K562 (cell line): ENCODE measurements at regions not wholly inside any gene's neighbourhood (a gene's known extent, or its start where the extent isn't known, plus 50 kb on each side); places are given as distances from the start of the nearest gene placed in this dataset.

Experiments used
- ATAC-seq: fragments of 200-7000 bp; cut with Tn5 transposase; 3 replicates; pipeline ENCODE4 v1.9.1; 2020; ENCODE audit warnings: moderate library complexity
- BruUV-seq: library from RNA; stranded (reverse); fragments of 400-500 nt; replicated peaks from 2 replicates; lab custom pipeline; 2021; lab: Mats Ljungman, UMichigan
- CTCF ChIA-PET: fragments of 300-600 bp; formaldehyde crosslinking; extraction: SDS; loops from one replicate; lab custom pipeline; 2021; ENCODE audit warnings: low intra/inter-chr PET ratio; lab: Yijun Ruan, JAX
- POLR2A ChIA-PET: fragments of 300-600, 350-650 bp; sonication (Branson Sonifier 250); formaldehyde crosslinking; extraction: SDS; loops from one replicate; lab custom pipeline; 2021; ENCODE audit warnings: antibody characterized with exemption, inconsistent platforms; lab: Yijun Ruan, JAX
- DNase-seq, 4 experiments: peaks; one replicate each; pipeline versions ENCODE4 v3.0.0 to v3.0.0-alpha.2; 2011 to 2018; ENCODE audit warnings: low spot score in 3 of 4, mixed read lengths in 3 of 4; ENCODE audit errors: extremely low read depth in 1 of 4
- FAIRE-seq: peaks from 2 replicates; lab custom pipeline; 2011; peaks lifted over from hg19 to GRCh38; lab: Jason Lieb, UNC
- H2AFZ ChIP-seq: 2 replicates; pipeline ENCODE4 v1.6.0; 2011; ENCODE audit warnings: low read depth, low read length, control low read depth, inconsistent platforms
- H3K27ac ChIP-seq: fragments of 200-600 bp; 3 replicates; pipeline ENCODE4 v1.8.0; 2011; ENCODE audit warnings: low read depth, mild to moderate bottlenecking, control low read depth, inconsistent platforms, low read length, moderate library complexity, mixed read lengths; ENCODE audit errors: extremely low read depth
- H3K27me3 ChIP-seq, 2 experiments: fragments of 300-600 bp in 1 of 2; 2 replicates in 1 of 2; 3 replicates in 1 of 2; pipeline versions ENCODE4 v1.6.0 to v1.8.0; 2011; ENCODE audit warnings: inconsistent platforms in 2 of 2, low read length in 2 of 2, mild to moderate bottlenecking in 1 of 2, mixed read lengths in 1 of 2, moderate library complexity in 1 of 2; ENCODE audit not compliant: control insufficient read depth in 2 of 2, insufficient read depth in 2 of 2
- H3K36me3 ChIP-seq: fragments of 300-600 bp; 3 replicates; pipeline ENCODE4 v1.8.0; 2011; ENCODE audit warnings: mild to moderate bottlenecking, low read length, inconsistent platforms; ENCODE audit not compliant: control insufficient read depth, insufficient read depth
- H3K4me1 ChIP-seq, 2 experiments: fragments of 200-600 bp in 1 of 2; replicated peaks in 1 of 2; 2 replicates in 1 of 2; 3 replicates in 1 of 2; pipeline versions ENCODE4 v1.5.1 to v1.8.0; 2011; ENCODE audit warnings: inconsistent platforms in 2 of 2, low read length in 2 of 2, mild to moderate bottlenecking in 1 of 2, mixed read lengths in 1 of 2, moderate library complexity in 1 of 2; ENCODE audit not compliant: control insufficient read depth in 2 of 2, insufficient read depth in 2 of 2
- H3K4me2 ChIP-seq: 2 replicates; pipeline ENCODE4 v1.6.1; 2011; ENCODE audit warnings: low read length, control low read depth, inconsistent platforms, mixed read lengths; ENCODE audit not compliant: insufficient read depth
- H3K4me3 ChIP-seq: fragments of 200-600 bp; sonication (generic), shearing (Covaris generic); 2 replicates; pipeline ENCODE4 v1.5.1; 2016; ENCODE audit warnings: control low read depth, inconsistent platforms
- H3K79me2 ChIP-seq: fragments of 200-600 bp; 3 replicates; pipeline ENCODE4 v1.8.0; 2011; ENCODE audit warnings: low read length, inconsistent platforms; ENCODE audit not compliant: control insufficient read depth, insufficient read depth
- H3K9ac ChIP-seq, 2 experiments: 2 replicates each; pipeline versions ENCODE4 v1.6.0 to v1.6.1; 2011; ENCODE audit warnings: low read depth in 2 of 2, low read length in 2 of 2, control low read depth in 1 of 2, inconsistent platforms in 1 of 2, mild to moderate bottlenecking in 1 of 2, mixed read lengths in 1 of 2; ENCODE audit not compliant: insufficient read depth in 1 of 2
- H3K9me1 ChIP-seq: one replicate; pipeline ENCODE4 v1.6.0; 2011; ENCODE audit warnings: inconsistent platforms, mild to moderate bottlenecking, low read length, moderate library complexity; ENCODE audit not compliant: control insufficient read depth, insufficient read depth
- H3K9me3 ChIP-seq: replicated peaks from 2 replicates; pipeline ENCODE4 v1.5.1; 2011; ENCODE audit warnings: low read depth, low read length, inconsistent platforms; ENCODE audit not compliant: control insufficient read depth, insufficient read depth
- H4K20me1 ChIP-seq: replicated peaks from 2 replicates; pipeline ENCODE4 v1.6.1; 2011; ENCODE audit warnings: low read length, inconsistent platforms, mixed read lengths; ENCODE audit not compliant: control insufficient read depth, insufficient read depth
- CBX2 ChIP-seq: fragments of 200-600 bp; sonication (generic); IDR thresholded peaks from one replicate; pipeline ENCODE4 v1.6.1; 2012; ENCODE audit warnings: mild to moderate bottlenecking, low read length, inconsistent platforms; ENCODE audit not compliant: insufficient read depth, poor library complexity, severe bottlenecking
- JUNB ChIP-seq: fragments of 450-650 bp; formaldehyde crosslinking; conservative IDR thresholded peaks from 2 replicates; pipeline ENCODE4 v1.4.0; 2020; ENCODE audit warnings: mild to moderate bottlenecking
- JUND ChIP-seq, 2 experiments: IDR thresholded peaks; 2 replicates in 1 of 2; 3 replicates in 1 of 2; pipeline ENCODE4 v1.6.1; 2011; ENCODE audit warnings: borderline replicate concordance in 2 of 2, low read depth in 2 of 2, low read length in 2 of 2, improper control_type of control experiment in 1 of 2, missing biosample characterization in 1 of 2, missing genetic modification characterization in 1 of 2, missing genetic modification reagents in 1 of 2
- KLF1 ChIP-seq: fragments of 450-650 bp; IDR thresholded peaks from 2 replicates; pipeline ENCODE4 v1.6.1; 2016; ENCODE audit warnings: missing genetic modification characterization, missing compliant biosample characterization
- MEF2D ChIP-seq: conservative IDR thresholded peaks from 2 replicates; pipeline ENCODE4 v1.6.1; 2016; ENCODE audit warnings: low read depth, missing genetic modification characterization, missing compliant biosample characterization
- MYNN ChIP-seq, 2 experiments: sonication (generic); formaldehyde crosslinking in 1 of 2; IDR thresholded peaks; 2 replicates each; pipeline versions ENCODE4 v1.5.0 to v1.6.1; 2016 to 2020; ENCODE audit warnings: antibody characterized with exemption in 1 of 2, missing genetic modification reagents in 1 of 2
- NR2F6 ChIP-seq: fragments of 450-650 bp; formaldehyde crosslinking; IDR thresholded peaks from 2 replicates; pipeline ENCODE4 v1.4.0; 2020; ENCODE audit warnings: mild to moderate bottlenecking
- ZNF449 ChIP-seq: fragments of 250-450 bp; sonication (Bioruptor Pico); IDR thresholded peaks from 2 replicates; pipeline ENCODE4 v1.8.0; 2022; ENCODE audit warnings: moderate library complexity, mild to moderate bottlenecking, inconsistent platforms
- ZNF77 ChIP-seq: fragments of 250-450 bp; sonication (Bioruptor Pico); IDR thresholded peaks from 2 replicates; pipeline ENCODE4 v1.5.0; 2020
- WGBS: fragments of 100-300 bp; shearing (Covaris generic); methylation state at CpG from one replicate; pipeline ENCODE4 v1.1.6; 2016; ENCODE audit warnings: low coverage, mixed read lengths; ENCODE audit not compliant: insufficient coverage; ENCODE audit errors: missing lambda C conversion rate; 5-methylcytosine and 5-hydroxymethylcytosine counted together
- in situ Hi-C: fragments of 300-500 bp; cut with MboI; formaldehyde crosslinking; loops from 4 replicates; pipeline ENCODE4 v1.15.0; 2018; ENCODE audit warnings: inconsistent platforms, mixed read lengths
- intact Hi-C: fragments of 100-400 bp; cut with micrococcal nuclease; formaldehyde crosslinking; loops from 2 replicates; pipeline ENCODE4 v1.14.2; 2022
- TF ChIP-seq, protein P1 (sequence below), 2 experiments: fragments of 450-650 bp in 1 of 2; IDR thresholded peaks; 2 replicates each; pipeline ENCODE4 v1.6.1; 2011 to 2017; ENCODE audit warnings: low read depth in 2 of 2, antibody characterized with exemption in 1 of 2, borderline replicate concordance in 1 of 2, low read length in 1 of 2, mild to moderate bottlenecking in 1 of 2, mixed read lengths in 1 of 2; ENCODE audit not compliant: control insufficient read depth in 1 of 2
- TF ChIP-seq, protein P2 (sequence below): fragments of 450-650 bp; IDR thresholded peaks from one replicate; pipeline ENCODE4 v1.6.1; 2018; ENCODE audit warnings: mild to moderate bottlenecking, moderate library complexity; ENCODE audit not compliant: partially characterized antibody
- TF ChIP-seq, protein P3 (sequence below): fragments of 450-650 bp; IDR thresholded peaks from 2 replicates; pipeline ENCODE4 v1.6.1; 2016; ENCODE audit warnings: mild to moderate bottlenecking

DNA sequence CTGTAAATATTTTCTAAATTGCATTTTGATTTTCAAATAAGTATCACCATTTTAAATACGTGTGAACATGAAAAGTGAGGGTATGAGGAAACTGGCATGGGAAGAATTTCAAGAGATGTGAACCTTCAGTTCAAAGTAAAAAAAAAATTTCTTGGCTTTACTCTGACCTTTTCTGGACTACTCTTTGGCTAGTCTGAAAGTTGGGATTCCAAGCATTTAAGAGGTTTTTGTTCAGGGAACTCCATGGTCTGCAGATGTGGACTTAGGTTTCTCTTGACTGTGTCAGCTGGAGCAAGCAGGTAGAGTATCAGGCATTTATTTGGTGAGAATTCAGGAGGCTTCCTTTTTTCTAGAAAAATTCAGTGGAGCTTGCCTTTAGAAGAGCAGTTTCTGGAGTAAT is 311.6 kb downstream of the LRIG3 start (continued):
- TF ChIP-seq, protein P1, sequence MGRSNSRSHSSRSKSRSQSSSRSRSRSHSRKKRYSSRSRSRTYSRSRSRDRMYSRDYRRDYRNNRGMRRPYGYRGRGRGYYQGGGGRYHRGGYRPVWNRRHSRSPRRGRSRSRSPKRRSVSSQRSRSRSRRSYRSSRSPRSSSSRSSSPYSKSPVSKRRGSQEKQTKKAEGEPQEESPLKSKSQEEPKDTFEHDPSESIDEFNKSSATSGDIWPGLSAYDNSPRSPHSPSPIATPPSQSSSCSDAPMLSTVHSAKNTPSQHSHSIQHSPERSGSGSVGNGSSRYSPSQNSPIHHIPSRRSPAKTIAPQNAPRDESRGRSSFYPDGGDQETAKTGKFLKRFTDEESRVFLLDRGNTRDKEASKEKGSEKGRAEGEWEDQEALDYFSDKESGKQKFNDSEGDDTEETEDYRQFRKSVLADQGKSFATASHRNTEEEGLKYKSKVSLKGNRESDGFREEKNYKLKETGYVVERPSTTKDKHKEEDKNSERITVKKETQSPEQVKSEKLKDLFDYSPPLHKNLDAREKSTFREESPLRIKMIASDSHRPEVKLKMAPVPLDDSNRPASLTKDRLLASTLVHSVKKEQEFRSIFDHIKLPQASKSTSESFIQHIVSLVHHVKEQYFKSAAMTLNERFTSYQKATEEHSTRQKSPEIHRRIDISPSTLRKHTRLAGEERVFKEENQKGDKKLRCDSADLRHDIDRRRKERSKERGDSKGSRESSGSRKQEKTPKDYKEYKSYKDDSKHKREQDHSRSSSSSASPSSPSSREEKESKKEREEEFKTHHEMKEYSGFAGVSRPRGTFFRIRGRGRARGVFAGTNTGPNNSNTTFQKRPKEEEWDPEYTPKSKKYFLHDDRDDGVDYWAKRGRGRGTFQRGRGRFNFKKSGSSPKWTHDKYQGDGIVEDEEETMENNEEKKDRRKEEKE (IDR thresholded peaks at IDR 0.05; ENCODE audit: borderline replicate concordance in 1 of 2, control insufficient read depth in 1 of 2, low read depth in 2 of 2, low read length in 1 of 2): no peak
- TF ChIP-seq, all 486 proteins: peak for 0

- ATAC-seq (no peak), FAIRE-seq (no peak), DNase-seq (no peak)
- Histone ChIP-seq H3K9me3 (no peaks in the 10 kb centered on the region), H3K79me2 (no peaks in the 10 kb centered on the region), H3K27ac (no peak overlapping the region), H3K27me3 (no peaks in the 10 kb centered on the region), H3K9ac (no peak overlapping the region), H3K4me1 (no peaks in the 10 kb centered on the region), H3K36me3 (no peaks in the 10 kb centered on the region), H4K20me1 (no peaks in the 10 kb centered on the region), H3K9me1 (no peaks in the 10 kb centered on the region), H3K4me2 (no peak overlapping the region), H3K4me3 (no peak overlapping the region), H2AFZ (no peak overlapping the region)
- CTCF ChIA-PET: no interaction called here
- no TSS peak for BruUV-seq
- POLR2A ChIA-PET: no interaction called here
- in situ Hi-C loops: no loop called here
- intact Hi-C loops: no loop called here
- 0% methylated on average over 2 of the region's 2 CpGs for WGBS
- TF ChIP-seq ZNF449: no peak
- TF ChIP-seq JUND (IDR thresholded peaks at IDR 0.05; ENCODE audit: borderline replicate concordance, low read depth, low read length): no peak
- no peak for TF ChIP-seq JUND (tag; IDR thresholded peaks at IDR 0.05; ENCODE audit: borderline replicate concordance, low read depth, low read length)
- TF ChIP-seq KLF1: no peak
- TF ChIP-seq MEF2D (tag): no peak
- TF ChIP-seq CBX2: no peak
- TF ChIP-seq JUNB (CRISPR knock-in tag): no peak
- TF ChIP-seq, protein P2, sequence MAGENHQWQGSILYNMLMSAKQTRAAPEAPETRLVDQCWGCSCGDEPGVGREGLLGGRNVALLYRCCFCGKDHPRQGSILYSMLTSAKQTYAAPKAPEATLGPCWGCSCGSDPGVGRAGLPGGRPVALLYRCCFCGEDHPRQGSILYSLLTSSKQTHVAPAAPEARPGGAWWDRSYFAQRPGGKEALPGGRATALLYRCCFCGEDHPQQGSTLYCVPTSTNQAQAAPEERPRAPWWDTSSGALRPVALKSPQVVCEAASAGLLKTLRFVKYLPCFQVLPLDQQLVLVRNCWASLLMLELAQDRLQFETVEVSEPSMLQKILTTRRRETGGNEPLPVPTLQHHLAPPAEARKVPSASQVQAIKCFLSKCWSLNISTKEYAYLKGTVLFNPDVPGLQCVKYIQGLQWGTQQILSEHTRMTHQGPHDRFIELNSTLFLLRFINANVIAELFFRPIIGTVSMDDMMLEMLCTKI: no peak
- TF ChIP-seq MYNN (IDR thresholded peaks at IDR 0.05): no peak
- TF ChIP-seq MYNN (CRISPR knock-in tag; IDR thresholded peaks at IDR 0.05): no peak
- TF ChIP-seq ZNF77: no peak
- TF ChIP-seq, protein P3, sequence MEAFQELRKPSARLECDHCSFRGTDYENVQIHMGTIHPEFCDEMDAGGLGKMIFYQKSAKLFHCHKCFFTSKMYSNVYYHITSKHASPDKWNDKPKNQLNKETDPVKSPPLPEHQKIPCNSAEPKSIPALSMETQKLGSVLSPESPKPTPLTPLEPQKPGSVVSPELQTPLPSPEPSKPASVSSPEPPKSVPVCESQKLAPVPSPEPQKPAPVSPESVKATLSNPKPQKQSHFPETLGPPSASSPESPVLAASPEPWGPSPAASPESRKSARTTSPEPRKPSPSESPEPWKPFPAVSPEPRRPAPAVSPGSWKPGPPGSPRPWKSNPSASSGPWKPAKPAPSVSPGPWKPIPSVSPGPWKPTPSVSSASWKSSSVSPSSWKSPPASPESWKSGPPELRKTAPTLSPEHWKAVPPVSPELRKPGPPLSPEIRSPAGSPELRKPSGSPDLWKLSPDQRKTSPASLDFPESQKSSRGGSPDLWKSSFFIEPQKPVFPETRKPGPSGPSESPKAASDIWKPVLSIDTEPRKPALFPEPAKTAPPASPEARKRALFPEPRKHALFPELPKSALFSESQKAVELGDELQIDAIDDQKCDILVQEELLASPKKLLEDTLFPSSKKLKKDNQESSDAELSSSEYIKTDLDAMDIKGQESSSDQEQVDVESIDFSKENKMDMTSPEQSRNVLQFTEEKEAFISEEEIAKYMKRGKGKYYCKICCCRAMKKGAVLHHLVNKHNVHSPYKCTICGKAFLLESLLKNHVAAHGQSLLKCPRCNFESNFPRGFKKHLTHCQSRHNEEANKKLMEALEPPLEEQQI: no peak
- no peak for TF ChIP-seq NR2F6 (CRISPR knock-in tag)
Observed at GRCh38 chr12:58615047-58615446, 305.3 kb downstream of the LRIG3 start.
